HepG2 (cell line): ENCODE measurements at regions not wholly inside any gene's neighbourhood (a gene's known extent, or its start where the extent isn't known, plus 50 kb on each side); places are given as distances from the start of the nearest gene placed in this dataset.

ENCODE experiments used
- ATAC-seq: fragments of 200-7000 bp; cut with Tn5 transposase; 3 replicates; pipeline ENCODE4 v1.9.1; 2020; ENCODE audit warnings: mild to moderate bottlenecking, moderate library complexity
- BruUV-seq: library from RNA; stranded (reverse); fragments of 400-500 nt; replicated peaks from 2 replicates; lab custom pipeline; 2021; lab: Mats Ljungman, UMichigan
- CTCF ChIA-PET: fragments of 300-600 bp; formaldehyde crosslinking; extraction: SDS; loops from one replicate; lab custom pipeline; 2021; ENCODE audit warnings: low total read pairs, inconsistent platforms, low intra/inter-chr PET ratio; lab: Yijun Ruan, JAX
- POLR2A ChIA-PET: fragments of 350-600 bp; sonication (Branson Sonifier 250); formaldehyde crosslinking; loops from one replicate; lab custom pipeline; 2020; ENCODE audit warnings: antibody characterized with exemption, inconsistent platforms; lab: Yijun Ruan, JAX
- DNase-seq: peaks from one replicate; pipeline ENCODE4 v3.0.0-alpha.2; 2015; ENCODE audit warnings: low spot score
- FAIRE-seq: peaks from 3 replicates; lab custom pipeline; 2011; peaks lifted over from hg19 to GRCh38; lab: Jason Lieb, UNC
- H2AFZ ChIP-seq: one replicate; pipeline ENCODE4 v1.6.1; 2011; ENCODE audit warnings: low read length, inconsistent platforms
- H3K27ac ChIP-seq: fragments of 300-600 bp; 3 replicates; pipeline ENCODE4 v1.8.0; 2011; ENCODE audit warnings: mixed run types, mild to moderate bottlenecking, mixed read lengths, low read length, inconsistent platforms; ENCODE audit not compliant: insufficient read depth; ENCODE audit errors: extremely low read length
- H3K27me3 ChIP-seq, 2 experiments: fragments of 200-600 bp in 1 of 2; 2 replicates in 1 of 2; 3 replicates in 1 of 2; pipeline versions ENCODE4 v1.6.0 to v1.8.0; 2011; ENCODE audit warnings: low read length in 2 of 2, mild to moderate bottlenecking in 2 of 2, moderate library complexity in 2 of 2, inconsistent platforms in 1 of 2; ENCODE audit not compliant: insufficient read depth in 2 of 2, control insufficient read depth in 1 of 2
- H3K36me3 ChIP-seq, 2 experiments: fragments of 200-600 bp in 1 of 2; replicated peaks in 1 of 2; 2 replicates in 1 of 2; 3 replicates in 1 of 2; pipeline versions ENCODE4 v1.5.1 to v1.8.0; 2011; ENCODE audit warnings: low read length in 2 of 2, inconsistent platforms in 1 of 2; ENCODE audit not compliant: insufficient read depth in 2 of 2, control insufficient read depth in 1 of 2
- H3K4me1 ChIP-seq: 2 replicates; pipeline ENCODE4 v1.5.1; 2012; ENCODE audit warnings: low read length, inconsistent platforms; ENCODE audit not compliant: insufficient read depth
- H3K4me2 ChIP-seq: 2 replicates; pipeline ENCODE4 v1.6.0; 2011; ENCODE audit warnings: low read depth, low read length, inconsistent platforms
- H3K4me3 ChIP-seq, 3 experiments: fragments of 200-600 bp in 1 of 3; sonication (generic), shearing (Covaris generic) in 1 of 3; replicated peaks in 1 of 3; 2 replicates each; pipeline ENCODE4 v1.5.1; 2011 to 2016; ENCODE audit warnings: low read length in 3 of 3, inconsistent platforms in 2 of 3, low read depth in 2 of 3, mild to moderate bottlenecking in 2 of 3, control low read depth in 1 of 3, mixed read lengths in 1 of 3; ENCODE audit not compliant: insufficient read depth in 1 of 3
- H3K79me2 ChIP-seq: one replicate; pipeline ENCODE4 v1.6.1; 2011; ENCODE audit warnings: low read length, inconsistent platforms; ENCODE audit not compliant: insufficient read depth
- H3K9ac ChIP-seq: 2 replicates; pipeline ENCODE4 v1.6.0; 2011; ENCODE audit warnings: mild to moderate bottlenecking, low read depth, low read length, inconsistent platforms; ENCODE audit not compliant: insufficient read depth
- H3K9me3 ChIP-seq: 2 replicates; pipeline ENCODE4 v1.5.1; 2012; ENCODE audit warnings: mild to moderate bottlenecking, low read length
- H4K20me1 ChIP-seq: 2 replicates; pipeline ENCODE4 v1.6.0; 2011; ENCODE audit warnings: inconsistent platforms, mild to moderate bottlenecking, low read length, moderate library complexity; ENCODE audit not compliant: insufficient read depth
- AGO2 ChIP-seq: fragments of 200-400 bp; formaldehyde crosslinking; optimal IDR thresholded peaks from 2 replicates; pipeline ENCODE3; 2017; ENCODE audit warnings: mild to moderate bottlenecking, low read depth, low read length, moderate library complexity
- CEBPZ ChIP-seq: IDR thresholded peaks from 2 replicates; pipeline ENCODE4 v1.6.1; 2012; ENCODE audit warnings: low read length, improper control_type of control experiment
- HNRNPK ChIP-seq: fragments of 200-400 bp; formaldehyde crosslinking; IDR thresholded peaks from 2 replicates; pipeline ENCODE4 v1.6.1; 2018; ENCODE audit warnings: low read length, low read depth, moderate library complexity, mild to moderate bottlenecking; ENCODE audit not compliant: poor library complexity, severe bottlenecking
- IKZF1 ChIP-seq: fragments of 450-650 bp; IDR thresholded peaks from 2 replicates; pipeline ENCODE4 v1.7.1; 2016
- SALL1 ChIP-seq: sonication (generic); formaldehyde crosslinking; IDR thresholded peaks from 2 replicates; pipeline ENCODE4 v1.8.0; 2022; ENCODE audit warnings: mild to moderate bottlenecking, missing genetic modification reagents
- SIN3B ChIP-seq: fragments of 150-350 bp; IDR thresholded peaks from 2 replicates; pipeline ENCODE4 v1.6.1; 2014; ENCODE audit warnings: low read length
- TEAD2 ChIP-seq: sonication (generic); formaldehyde crosslinking; IDR thresholded peaks from 2 replicates; pipeline ENCODE4 v1.9.0; 2021; ENCODE audit warnings: missing genetic modification reagents
- ZMYM4 ChIP-seq: sonication (generic); formaldehyde crosslinking; IDR thresholded peaks from 2 replicates; pipeline ENCODE4 v1.8.1; 2023; ENCODE audit warnings: mild to moderate bottlenecking, missing genetic modification reagents
- ZNF513 ChIP-seq: sonication (generic); formaldehyde crosslinking; conservative IDR thresholded peaks from 2 replicates; pipeline ENCODE4 v1.5.0; 2020; ENCODE audit warnings: missing genetic modification reagents
- ZNF558 ChIP-seq: sonication (generic); formaldehyde crosslinking; IDR thresholded peaks from 2 replicates; pipeline ENCODE4 v1.9.0; 2022; ENCODE audit warnings: mild to moderate bottlenecking, missing genetic modification reagents, borderline replicate concordance
- ZNF713 ChIP-seq: sonication (generic); formaldehyde crosslinking; IDR thresholded peaks from 2 replicates; pipeline ENCODE4 v1.4.0; 2020; ENCODE audit warnings: mild to moderate bottlenecking, missing genetic modification reagents
- WGBS: methylation state at CpG from one replicate; pipeline ENCODE4 v1.1.6; 2017; ENCODE audit warnings: low lambda C conversion rate; 5-methylcytosine and 5-hydroxymethylcytosine counted together
- in situ Hi-C: cut with HindIII; loops from 2 replicates; pipeline ENCODE4 v1.10.0; 2017; ENCODE audit warnings: low pct_unique_long_range_greater_than_20kb; ENCODE audit not compliant: extremely low pct_ligation_motif_present
- intact Hi-C: fragments of 100-400 bp; cut with micrococcal nuclease; formaldehyde crosslinking; loops from one replicate; pipeline ENCODE4 v1.10.0; 2022; ENCODE audit not compliant: unreplicated experiment

GRCh38 chrY:7501236-7501635 is 589.7 kb upstream of the AMELY start:
- TF ChIP-seq TEAD2 (CRISPR knock-in tag) (no peak), SALL1 (no peak), ZNF558 (CRISPR knock-in tag) (no peak), IKZF1 (no peak), SIN3B (no peak), CEBPZ (no peak), ZNF513 (CRISPR knock-in tag) (no peak), ZNF713 (CRISPR knock-in tag) (no peak), AGO2 (no peak), ZMYM4 (no peak), HNRNPK (no peak)
- TF ChIP-seq, all 625 proteins: peak for 0
- 0% methylated on average over 1 of the region's 2 CpGs for WGBS
- DNase-seq (no peak), FAIRE-seq (no peak), ATAC-seq (no peak)
- ChIA-PET POLR2A (no interaction called here), CTCF (no interaction called here)
- Histone ChIP-seq H3K4me1 (no peaks in the 10 kb centered on the region), H3K4me3 (no peak overlapping the region), H3K79me2 (no peaks in the 10 kb centered on the region), H3K9me3 (no peaks in the 10 kb centered on the region), H4K20me1 (no peaks in the 10 kb centered on the region), H3K27me3 (no peaks in the 10 kb centered on the region), H3K27ac (no peak overlapping the region), H2AFZ (no peak overlapping the region), H3K4me2 (no peak overlapping the region), H3K36me3 (no peaks in the 10 kb centered on the region), H3K9ac (no peak overlapping the region)
- BruUV-seq: no TSS peak
- intact Hi-C loops: no loop called here
- in situ Hi-C loops: no loop called here
